OCI-LY1 (cell line): ENCODE measurements at regions not wholly inside any gene's neighbourhood (a gene's known extent, or its start where the extent isn't known, plus 50 kb on each side); places are given as distances from the start of the nearest gene placed in this dataset.

Experiments
- EZH2 ChIP-seq: fragments of 200-600 bp; sonication (generic), shearing (Covaris generic); IDR thresholded peaks from 2 replicates; pipeline ENCODE4 v1.8.0; 2017; ENCODE audit warnings: borderline replicate concordance, mixed run types, mild to moderate bottlenecking, antibody characterized with exemption, low read length, moderate library complexity, mixed read lengths
- TF ChIP-seq, protein P1 (sequence below): fragments of 200-600 bp; sonication (generic), shearing (Covaris generic); IDR thresholded peaks from 2 replicates; pipeline ENCODE4 v1.5.1; 2017; ENCODE audit warnings: mild to moderate bottlenecking, antibody characterized with exemption, low read length, moderate library complexity, mixed read lengths

DNA sequence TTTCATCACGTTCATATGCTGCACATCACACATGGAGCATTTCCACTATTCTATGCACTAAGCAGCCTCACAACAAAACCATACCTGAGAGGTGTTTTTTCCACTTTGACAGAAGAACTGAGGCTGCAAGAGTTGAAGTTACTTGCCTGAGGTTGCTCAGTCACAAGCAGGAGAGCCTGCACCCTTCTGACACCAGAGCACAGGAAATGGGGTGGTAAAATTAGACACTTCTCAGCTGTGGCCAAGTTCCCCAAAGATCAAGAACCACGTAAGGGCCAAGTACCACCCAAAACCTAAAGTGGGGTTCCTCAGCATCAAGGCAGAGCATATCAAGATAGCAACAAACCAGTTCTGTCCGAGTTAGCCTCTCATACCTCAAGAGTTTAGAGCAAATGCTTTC, 185.8 kb downstream of the CAPZA3 start:
- TF ChIP-seq, protein P1, sequence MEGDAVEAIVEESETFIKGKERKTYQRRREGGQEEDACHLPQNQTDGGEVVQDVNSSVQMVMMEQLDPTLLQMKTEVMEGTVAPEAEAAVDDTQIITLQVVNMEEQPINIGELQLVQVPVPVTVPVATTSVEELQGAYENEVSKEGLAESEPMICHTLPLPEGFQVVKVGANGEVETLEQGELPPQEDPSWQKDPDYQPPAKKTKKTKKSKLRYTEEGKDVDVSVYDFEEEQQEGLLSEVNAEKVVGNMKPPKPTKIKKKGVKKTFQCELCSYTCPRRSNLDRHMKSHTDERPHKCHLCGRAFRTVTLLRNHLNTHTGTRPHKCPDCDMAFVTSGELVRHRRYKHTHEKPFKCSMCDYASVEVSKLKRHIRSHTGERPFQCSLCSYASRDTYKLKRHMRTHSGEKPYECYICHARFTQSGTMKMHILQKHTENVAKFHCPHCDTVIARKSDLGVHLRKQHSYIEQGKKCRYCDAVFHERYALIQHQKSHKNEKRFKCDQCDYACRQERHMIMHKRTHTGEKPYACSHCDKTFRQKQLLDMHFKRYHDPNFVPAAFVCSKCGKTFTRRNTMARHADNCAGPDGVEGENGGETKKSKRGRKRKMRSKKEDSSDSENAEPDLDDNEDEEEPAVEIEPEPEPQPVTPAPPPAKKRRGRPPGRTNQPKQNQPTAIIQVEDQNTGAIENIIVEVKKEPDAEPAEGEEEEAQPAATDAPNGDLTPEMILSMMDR = no peak
- TF ChIP-seq EZH2 = no peak
